HepG2 (cell line): ENCODE measurements at regions not wholly inside any gene's neighbourhood (a gene's known extent, or its start where the extent isn't known, plus 50 kb on each side); places are given as distances from the start of the nearest gene placed in this dataset.
A peak's percentile ranks its signal among the peaks of the same experiment; 100 is the strongest.

Source experiments
- ATAC-seq: fragments of 200-7000 bp; cut with Tn5 transposase; 3 replicates; pipeline ENCODE4 v1.9.1; 2020; ENCODE audit warnings: mild to moderate bottlenecking, moderate library complexity
- BruUV-seq: library from RNA; stranded (reverse); fragments of 400-500 nt; replicated peaks from 2 replicates; lab custom pipeline; 2021; lab: Mats Ljungman, UMichigan
- CTCF ChIA-PET: fragments of 300-600 bp; formaldehyde crosslinking; extraction: SDS; loops from one replicate; lab custom pipeline; 2021; ENCODE audit warnings: low total read pairs, inconsistent platforms, low intra/inter-chr PET ratio; lab: Yijun Ruan, JAX
- POLR2A ChIA-PET: fragments of 350-600 bp; sonication (Branson Sonifier 250); formaldehyde crosslinking; loops from one replicate; lab custom pipeline; 2020; ENCODE audit warnings: antibody characterized with exemption, inconsistent platforms; lab: Yijun Ruan, JAX
- DNase-seq: peaks from one replicate; pipeline ENCODE4 v3.0.0-alpha.2; 2015; ENCODE audit warnings: low spot score
- FAIRE-seq: peaks from 3 replicates; lab custom pipeline; 2011; peaks lifted over from hg19 to GRCh38; lab: Jason Lieb, UNC
- H2AFZ ChIP-seq: one replicate; pipeline ENCODE4 v1.6.1; 2011; ENCODE audit warnings: low read length, inconsistent platforms
- H3K27ac ChIP-seq: fragments of 300-600 bp; 3 replicates; pipeline ENCODE4 v1.8.0; 2011; ENCODE audit warnings: mixed run types, mild to moderate bottlenecking, mixed read lengths, low read length, inconsistent platforms; ENCODE audit not compliant: insufficient read depth; ENCODE audit errors: extremely low read length
- H3K27me3 ChIP-seq, 2 experiments: fragments of 200-600 bp in 1 of 2; 2 replicates in 1 of 2; 3 replicates in 1 of 2; pipeline versions ENCODE4 v1.6.0 to v1.8.0; 2011; ENCODE audit warnings: low read length in 2 of 2, mild to moderate bottlenecking in 2 of 2, moderate library complexity in 2 of 2, inconsistent platforms in 1 of 2; ENCODE audit not compliant: insufficient read depth in 2 of 2, control insufficient read depth in 1 of 2
- H3K36me3 ChIP-seq, 2 experiments: fragments of 200-600 bp in 1 of 2; replicated peaks in 1 of 2; 2 replicates in 1 of 2; 3 replicates in 1 of 2; pipeline versions ENCODE4 v1.5.1 to v1.8.0; 2011; ENCODE audit warnings: low read length in 2 of 2, inconsistent platforms in 1 of 2; ENCODE audit not compliant: insufficient read depth in 2 of 2, control insufficient read depth in 1 of 2
- H3K4me1 ChIP-seq: 2 replicates; pipeline ENCODE4 v1.5.1; 2012; ENCODE audit warnings: low read length, inconsistent platforms; ENCODE audit not compliant: insufficient read depth
- H3K4me2 ChIP-seq: 2 replicates; pipeline ENCODE4 v1.6.0; 2011; ENCODE audit warnings: low read depth, low read length, inconsistent platforms
- H3K4me3 ChIP-seq, 3 experiments: fragments of 200-600 bp in 1 of 3; sonication (generic), shearing (Covaris generic) in 1 of 3; replicated peaks in 1 of 3; 2 replicates each; pipeline ENCODE4 v1.5.1; 2011 to 2016; ENCODE audit warnings: low read length in 3 of 3, inconsistent platforms in 2 of 3, low read depth in 2 of 3, mild to moderate bottlenecking in 2 of 3, control low read depth in 1 of 3, mixed read lengths in 1 of 3; ENCODE audit not compliant: insufficient read depth in 1 of 3
- H3K79me2 ChIP-seq: one replicate; pipeline ENCODE4 v1.6.1; 2011; ENCODE audit warnings: low read length, inconsistent platforms; ENCODE audit not compliant: insufficient read depth
- H3K9ac ChIP-seq: 2 replicates; pipeline ENCODE4 v1.6.0; 2011; ENCODE audit warnings: mild to moderate bottlenecking, low read depth, low read length, inconsistent platforms; ENCODE audit not compliant: insufficient read depth
- H3K9me3 ChIP-seq: 2 replicates; pipeline ENCODE4 v1.5.1; 2012; ENCODE audit warnings: mild to moderate bottlenecking, low read length
- H4K20me1 ChIP-seq: 2 replicates; pipeline ENCODE4 v1.6.0; 2011; ENCODE audit warnings: inconsistent platforms, mild to moderate bottlenecking, low read length, moderate library complexity; ENCODE audit not compliant: insufficient read depth
- CEBPB ChIP-seq: IDR thresholded peaks from 2 replicates; pipeline ENCODE4 v1.6.1; 2011; ENCODE audit warnings: low read depth, low read length, improper control_type of control experiment, borderline replicate concordance
- GATAD2A ChIP-seq: IDR thresholded peaks from 2 replicates; pipeline ENCODE4 v1.6.1; 2016
- HNF4A ChIP-seq: sonication (generic); formaldehyde crosslinking; IDR thresholded peaks from 2 replicates; pipeline ENCODE4 v1.4.0; 2020; ENCODE audit warnings: missing genetic modification reagents
- HNRNPK ChIP-seq: fragments of 200-400 bp; formaldehyde crosslinking; IDR thresholded peaks from 2 replicates; pipeline ENCODE4 v1.6.1; 2018; ENCODE audit warnings: low read length, low read depth, moderate library complexity, mild to moderate bottlenecking; ENCODE audit not compliant: poor library complexity, severe bottlenecking
- NFE2L1 ChIP-seq: sonication (generic); formaldehyde crosslinking; IDR thresholded peaks from 2 replicates; pipeline ENCODE4 v1.4.0; 2020; ENCODE audit warnings: missing genetic modification reagents, mild to moderate bottlenecking, borderline replicate concordance
- ZNF362 ChIP-seq: sonication (generic); formaldehyde crosslinking; IDR thresholded peaks from 2 replicates; pipeline ENCODE4 v1.4.0; 2020; ENCODE audit warnings: missing genetic modification reagents, mild to moderate bottlenecking, borderline replicate concordance
- ZNF512B ChIP-seq: sonication (generic); formaldehyde crosslinking; IDR thresholded peaks from 2 replicates; pipeline ENCODE4 v1.5.1; 2020; ENCODE audit warnings: missing genetic modification reagents, mild to moderate bottlenecking, borderline replicate concordance
- ZNF704 ChIP-seq: sonication (generic); formaldehyde crosslinking; IDR thresholded peaks from 2 replicates; pipeline ENCODE4 v1.8.1; 2023; ENCODE audit warnings: mild to moderate bottlenecking, inconsistent platforms, moderate library complexity, missing genetic modification reagents, borderline replicate concordance
- ZNF879 ChIP-seq: sonication (generic); formaldehyde crosslinking; IDR thresholded peaks from 2 replicates; pipeline ENCODE4 v1.8.1; 2023; ENCODE audit warnings: missing genetic modification reagents
- WGBS: methylation state at CpG from one replicate; pipeline ENCODE4 v1.1.6; 2017; ENCODE audit warnings: low lambda C conversion rate; 5-methylcytosine and 5-hydroxymethylcytosine counted together
- in situ Hi-C: cut with HindIII; loops from 2 replicates; pipeline ENCODE4 v1.10.0; 2017; ENCODE audit warnings: low pct_unique_long_range_greater_than_20kb; ENCODE audit not compliant: extremely low pct_ligation_motif_present
- intact Hi-C: fragments of 100-400 bp; cut with micrococcal nuclease; formaldehyde crosslinking; loops from one replicate; pipeline ENCODE4 v1.10.0; 2022; ENCODE audit not compliant: unreplicated experiment

GRCh38 chr10:53491774-53492173 is 719.2 kb upstream of the MBL2 start:
- DNase-seq (no peak), FAIRE-seq (no peak), ATAC-seq (no peak)
- Histone ChIP-seq H3K27me3 (no peaks in the 10 kb centered on the region), H3K4me1 (no peaks in the 10 kb centered on the region), H3K9ac (no peak overlapping the region), H2AFZ (no peak overlapping the region), H3K36me3 (no peaks in the 10 kb centered on the region), H3K4me2 (no peak overlapping the region), H3K9me3 (no peaks in the 10 kb centered on the region), H3K27ac (no peak overlapping the region), H3K79me2 (no peaks in the 10 kb centered on the region), H3K4me3 (no peak overlapping the region), H4K20me1 (no peaks in the 10 kb centered on the region)
- ChIA-PET POLR2A (no interaction called here), CTCF (no interaction called here)
- 0% methylated on average over 2 of the region's 2 CpGs for WGBS
- no TSS peak for BruUV-seq
- TF ChIP-seq ZNF362 (CRISPR knock-in tag) = no peak
- TF ChIP-seq ZNF704 = no peak
- no peak for TF ChIP-seq HNF4A
- TF ChIP-seq HNRNPK = no peak
- intact Hi-C loops (no loop called here), in situ Hi-C loops (no loop called here)

- no TSS peak for BruUV-seq
- in situ Hi-C loops (no loop called here), intact Hi-C loops (no loop called here)
- H3K36me3 ChIP-seq = no peaks in the 10 kb centered on the region
- 100% methylated on average over 1 of the region's 1 CpG for WGBS
- no peaks in the 10 kb centered on the region for H4K20me1 ChIP-seq
- no peak overlapping the region for H3K27ac ChIP-seq
- H3K27me3 ChIP-seq = no peaks in the 10 kb centered on the region
- H3K4me2 ChIP-seq = no peak overlapping the region
- no peak overlapping the region for H3K4me3 ChIP-seq
- ChIA-PET CTCF (no interaction called here), POLR2A (no interaction called here)
- FAIRE-seq (no peak), ATAC-seq (no peak)
- no peaks in the 10 kb centered on the region for H3K4me1 ChIP-seq
- H3K9me3 ChIP-seq = no peaks in the 10 kb centered on the region; the same call in 1 of the 2 replicates
- H2AFZ ChIP-seq = no peak overlapping the region
- no peak overlapping the region for H3K9ac ChIP-seq
- TF ChIP-seq GATAD2A (CRISPR knock-in tag) (no peak), ZNF512B (CRISPR knock-in tag) (no peak), ZNF879 (no peak), CEBPB (peak; percentile 65), NFE2L1 (no peak)
- TF ChIP-seq, all 625 proteins: peak for 1
- no peak for DNase-seq
- no peaks in the 10 kb centered on the region for H3K79me2 ChIP-seq
Measured at GRCh38 chr10:53490553-53490952, 718.0 kb upstream of the MBL2 start.
